Natural killer cell (primary cell): ENCODE measurements at regions not wholly inside any gene's neighbourhood (a gene's known extent, or its start where the extent isn't known, plus 50 kb on each side); places are given as distances from the start of the nearest gene placed in this dataset.

Source experiments
- ATAC-seq, 3 donors: fragments of 150-1000 bp in 2 of 3; fragments of 200-7000 bp in 1 of 3; cut with Tn5 transposase; 1 replicate in 1 of 3; 2 replicates in 2 of 3; pipeline ENCODE4 v1.10.0; 2021; ENCODE audit warnings: mild to moderate bottlenecking in 2 of 3, moderate library complexity in 2 of 3
- DNase-seq, 2 donors: peaks; one replicate each; pipeline versions ENCODE4 v3.0.0 to v3.0.0-alpha.2; 2013 to 2021; ENCODE audit warnings: mixed read lengths in 1 of 2
- H3K27ac ChIP-seq: one replicate; pipeline ENCODE4 v1.5.1; 2013; ENCODE audit warnings: mild to moderate bottlenecking, low read length
- H3K27me3 ChIP-seq: one replicate; pipeline ENCODE4 v1.6.1; 2013; ENCODE audit warnings: low read length; ENCODE audit not compliant: control insufficient read depth, insufficient read depth
- H3K36me3 ChIP-seq: one replicate; pipeline ENCODE4 v1.6.1; 2013; ENCODE audit warnings: low read length; ENCODE audit not compliant: control insufficient read depth, insufficient read depth
- H3K4me1 ChIP-seq: one replicate; pipeline ENCODE4 v1.6.1; 2013; ENCODE audit warnings: low read length; ENCODE audit not compliant: control insufficient read depth, insufficient read depth
- H3K4me3 ChIP-seq: one replicate; pipeline ENCODE4 v1.5.1; 2013; ENCODE audit warnings: low read length
- H3K9me3 ChIP-seq: one replicate; pipeline ENCODE4 v1.6.1; 2013; ENCODE audit warnings: low read length; ENCODE audit not compliant: control insufficient read depth, insufficient read depth
- H3K27ac Mint-ChIP-seq, 2 donors: one replicate each; pipeline ENCODE4 v1.8.0; 2022; ENCODE audit warnings: mild to moderate bottlenecking in 2 of 2, mixed read lengths in 2 of 2, moderate library complexity in 1 of 2
- H3K27me3 Mint-ChIP-seq, 2 donors: one replicate each; pipeline ENCODE4 v1.8.0; 2022; ENCODE audit warnings: low read depth in 2 of 2, mixed read lengths in 2 of 2
- H3K36me3 Mint-ChIP-seq: one replicate; pipeline ENCODE4 v1.8.0; 2022; ENCODE audit warnings: mixed read lengths
- H3K4me1 Mint-ChIP-seq, 2 donors: one replicate each; pipeline ENCODE4 v1.8.0; 2022; ENCODE audit warnings: mixed read lengths in 2 of 2
- H3K4me3 Mint-ChIP-seq: one replicate; pipeline ENCODE4 v1.8.0; 2022; ENCODE audit warnings: mild to moderate bottlenecking, moderate library complexity, mixed read lengths
- H3K9me3 Mint-ChIP-seq, 2 donors: one replicate each; pipeline ENCODE4 v1.8.0; 2022; ENCODE audit warnings: mixed read lengths in 2 of 2
- CTCF ChIP-seq: fragments of 200-600 bp; IDR thresholded peaks from one replicate; pipeline ENCODE4 v1.8.0; 2022; ENCODE audit warnings: antibody characterized with exemption
- WGBS: methylation state at CpG from one replicate; pipeline ENCODE4 v1.1.7; 2013; ENCODE audit warnings: missing lambda C conversion rate; ENCODE audit not compliant: insufficient coverage; 5-methylcytosine and 5-hydroxymethylcytosine counted together
- intact Hi-C: fragments of 100-400 bp; cut with micrococcal nuclease; formaldehyde crosslinking; loops from one replicate; pipeline ENCODE4 v1.14.2; 2022

DNA sequence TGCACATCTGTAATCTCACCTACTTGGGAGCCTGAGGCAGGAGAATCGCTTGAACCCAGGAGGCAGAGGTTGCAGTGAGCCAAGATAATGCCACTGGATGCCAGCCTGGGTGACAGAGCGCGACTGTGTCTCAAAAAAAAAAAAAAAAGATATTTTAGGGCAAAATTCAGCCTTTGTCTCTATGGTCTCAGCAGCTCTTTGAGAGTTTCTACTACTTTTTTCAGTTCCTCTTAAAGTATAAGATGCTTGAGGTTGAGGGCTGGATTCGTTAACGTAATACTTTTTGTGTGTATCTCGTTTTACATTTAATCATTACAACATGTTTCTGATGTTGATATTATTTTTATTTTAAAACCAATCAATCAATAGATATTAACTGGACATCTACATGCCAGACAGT lies 381.2 kb upstream of the TBL1XR1 start:
- intact Hi-C loops = no loop called here
- Histone ChIP-seq H3K4me3 (no peak overlapping the region), H3K9me3 (no peaks in the 10 kb centered on the region), H3K27ac (no peak overlapping the region), H3K4me1 (no peaks in the 10 kb centered on the region), H3K36me3 (no peaks in the 10 kb centered on the region), H3K27me3 (no peaks in the 10 kb centered on the region)
- no peak overlapping the region for H3K4me3 Mint-ChIP-seq
- no peak for ATAC-seq
- H3K27me3 Mint-ChIP-seq = no peaks in the 10 kb centered on the region
- DNase-seq = no peak
- TF ChIP-seq CTCF = no peak
- H3K9me3 Mint-ChIP-seq = peaks cover 0 to 2% of the 10 kb centered on the region in 2 donors
- peaks cover 4 to 11% of the 10 kb centered on the region in 2 donors for H3K4me1 Mint-ChIP-seq
- H3K27ac Mint-ChIP-seq = no peak overlapping the region
- no peaks in the 10 kb centered on the region for H3K36me3 Mint-ChIP-seq
- 61% methylated on average over 3 of the region's 6 CpGs for WGBS

GRCh38 chr3:177579419-177579818 lies 382.1 kb upstream of the TBL1XR1 start:
- Histone ChIP-seq H3K4me3 (no peak overlapping the region), H3K9me3 (no peaks in the 10 kb centered on the region), H3K4me1 (no peaks in the 10 kb centered on the region), H3K27me3 (no peaks in the 10 kb centered on the region), H3K36me3 (no peaks in the 10 kb centered on the region), H3K27ac (no peak overlapping the region)
- Mint-ChIP-seq H3K4me3 (no peak overlapping the region), H3K36me3 (no peaks in the 10 kb centered on the region), H3K27me3 (no peaks in the 10 kb centered on the region), H3K9me3 (peaks cover 0 to 2% of the 10 kb centered on the region in 2 donors), H3K4me1 (peaks cover 4 to 11% of the 10 kb centered on the region in 2 donors), H3K27ac (no peak overlapping the region)
- no peak for ATAC-seq
- WGBS = 95% methylated on average over 4 of the region's 4 CpGs
- no peak for DNase-seq
- no peak for TF ChIP-seq CTCF
- intact Hi-C loops = no loop called here

GRCh38 chr3:177580437-177580836 lies 383.2 kb upstream of the TBL1XR1 start:
- Mint-ChIP-seq H3K9me3 (peaks cover 0 to 2% of the 10 kb centered on the region in 2 donors), H3K4me3 (no peak overlapping the region), H3K36me3 (no peaks in the 10 kb centered on the region), H3K27me3 (no peaks in the 10 kb centered on the region), H3K27ac (no peak overlapping the region), H3K4me1 (peaks cover 0 to 11% of the 10 kb centered on the region in 2 donors)
- WGBS = 100% methylated on average over 1 of the region's 2 CpGs
- no peaks in the 10 kb centered on the region for H3K4me1 ChIP-seq
- H3K4me3 ChIP-seq = no peak overlapping the region
- no peak overlapping the region for H3K27ac ChIP-seq
- no peak for DNase-seq
- H3K9me3 ChIP-seq = no peaks in the 10 kb centered on the region
- intact Hi-C loops = no loop called here
- ATAC-seq = no peak
- H3K36me3 ChIP-seq = no peaks in the 10 kb centered on the region
- TF ChIP-seq CTCF = no peak
- no peaks in the 10 kb centered on the region for H3K27me3 ChIP-seq

- H3K4me3 ChIP-seq = no peak overlapping the region
- peaks cover 5 to 6% of the 10 kb centered on the region in 2 donors for H3K4me1 Mint-ChIP-seq
- peaks cover 2% of the 10 kb centered on the region for H3K4me1 ChIP-seq
- TF ChIP-seq CTCF = no peak
- no peaks in the 10 kb centered on the region for H3K36me3 Mint-ChIP-seq
- 97% methylated on average over 1 of the region's 3 CpGs for WGBS
- H3K9me3 Mint-ChIP-seq = peaks cover 0 to 2% of the 10 kb centered on the region in 2 donors
- H3K9me3 ChIP-seq = no peaks in the 10 kb centered on the region
- no peaks in the 10 kb centered on the region for H3K27me3 Mint-ChIP-seq
- DNase-seq = no peak
- H3K27me3 ChIP-seq = no peaks in the 10 kb centered on the region
- ATAC-seq = no peak
- no peaks in the 10 kb centered on the region for H3K36me3 ChIP-seq
- H3K27ac ChIP-seq = no peak overlapping the region
- no peak overlapping the region for H3K27ac Mint-ChIP-seq
- no peak overlapping the region for H3K4me3 Mint-ChIP-seq
- intact Hi-C loops = no loop called here
Measured at GRCh38 chr3:177585271-177585670, 388.0 kb upstream of the TBL1XR1 start.
